Thoracic aorta (tissue), 2 donors: ENCODE measurements at regions not wholly inside any gene's neighbourhood (a gene's known extent, or its start where the extent isn't known, plus 50 kb on each side); places are given as distances from the start of the nearest gene placed in this dataset.

Experiments used
- ATAC-seq: fragments of 150-250 bp; one replicate; pipeline ENCODE4 v1.8.0; 2017; ENCODE audit warnings: low read depth; ENCODE audit not compliant: insufficient number of reproducible peaks, low FRiP score
- DNase-seq: peaks from one replicate; pipeline ENCODE4 v3.0.0-alpha.2; 2020; ENCODE audit warnings: low spot score
- H3K27ac ChIP-seq, 2 donors: fragments of 200-600 bp; sonication (generic); 1 replicate in 1 of 2; 2 replicates in 1 of 2; pipeline ENCODE4 v1.5.1; 2016; ENCODE audit warnings: mild to moderate bottlenecking in 2 of 2, moderate library complexity in 2 of 2
- H3K27me3 ChIP-seq: fragments of 200-600 bp; sonication (generic); replicated peaks from 2 replicates; pipeline ENCODE4 v1.6.0; 2016; ENCODE audit warnings: mild to moderate bottlenecking; ENCODE audit not compliant: insufficient read depth
- H3K36me3 ChIP-seq: fragments of 200-600 bp; sonication (generic); one replicate; pipeline ENCODE4 v1.5.1; 2016
- H3K4me1 ChIP-seq, 2 donors: fragments of 200-600 bp; sonication (generic); 1 replicate in 1 of 2; 2 replicates in 1 of 2; pipeline versions ENCODE4 v1.5.1 to v1.6.0; 2016; ENCODE audit warnings: low read depth in 2 of 2, mild to moderate bottlenecking in 1 of 2; ENCODE audit not compliant: control insufficient read depth in 1 of 2
- H3K4me3 ChIP-seq: fragments of 200-600 bp; sonication (generic); 2 replicates; pipeline ENCODE4 v1.5.1; 2016; ENCODE audit warnings: mild to moderate bottlenecking
- H3K9me3 ChIP-seq: fragments of 200-600 bp; sonication (generic); 2 replicates; pipeline ENCODE4 v1.5.1; 2016
- CTCF ChIP-seq: fragments of 200-600 bp; sonication (generic); IDR thresholded peaks from one replicate; pipeline ENCODE4 v1.5.1; 2019; ENCODE audit warnings: antibody characterized with exemption

- H3K4me1 ChIP-seq = peaks cover 5 to 10% of the 10 kb centered on the region in 2 donors
- H3K36me3 ChIP-seq = no peaks in the 10 kb centered on the region
- peak overlapping the region; percentile 12 to 42 for H3K27ac ChIP-seq
- peak overlapping the region; percentile 40 for H3K4me3 ChIP-seq
- no peak for ATAC-seq
- H3K27me3 ChIP-seq = no peaks in the 10 kb centered on the region
- TF ChIP-seq CTCF = no peak
- no peak for DNase-seq
- H3K9me3 ChIP-seq = no peaks in the 10 kb centered on the region
These were observed 219.1 kb downstream of the TRIB2 start for GRCh38 chr2:12935796-12936195.

- H3K36me3 ChIP-seq = no peaks in the 10 kb centered on the region
- H3K9me3 ChIP-seq = no peaks in the 10 kb centered on the region
- H3K27me3 ChIP-seq = no peaks in the 10 kb centered on the region
- DNase-seq (no peak), ATAC-seq (no peak)
- no peak overlapping the region for H3K4me3 ChIP-seq
- H3K27ac ChIP-seq = no peak overlapping the region
- TF ChIP-seq CTCF = no peak
- H3K4me1 ChIP-seq = peaks cover 0 to 7% of the 10 kb centered on the region in 2 donors
These were observed 224.5 kb downstream of the TRIB2 start for GRCh38 chr2:12941203-12941602.

- Histone ChIP-seq H3K27ac (no peak overlapping the region), H3K4me3 (no peak overlapping the region), H3K27me3 (no peaks in the 10 kb centered on the region), H3K36me3 (no peaks in the 10 kb centered on the region), H3K4me1 (peaks cover 0 to 4% of the 10 kb centered on the region in 2 donors), H3K9me3 (no peaks in the 10 kb centered on the region)
- no peak for TF ChIP-seq CTCF
- ATAC-seq (no peak), DNase-seq (no peak)
These were observed 231.7 kb downstream of the TRIB2 start for GRCh38 chr2:12948231-12948960.

GRCh38 chr2:12948961-12949353 is 232.2 kb downstream of the TRIB2 start:
- Histone ChIP-seq H3K9me3 (no peaks in the 10 kb centered on the region), H3K27ac (no peak overlapping the region), H3K36me3 (no peaks in the 10 kb centered on the region), H3K4me3 (no peak overlapping the region), H3K27me3 (no peaks in the 10 kb centered on the region), H3K4me1 (peaks cover 0 to 4% of the 10 kb centered on the region in 2 donors)
- ATAC-seq (no peak), DNase-seq (no peak)
- TF ChIP-seq CTCF = no peak

- Histone ChIP-seq H3K4me1 (peaks cover 0 to 4% of the 10 kb centered on the region in 2 donors), H3K36me3 (no peaks in the 10 kb centered on the region), H3K4me3 (no peak overlapping the region), H3K27me3 (no peaks in the 10 kb centered on the region), H3K27ac (no peak overlapping the region), H3K9me3 (no peaks in the 10 kb centered on the region)
- ATAC-seq (no peak), DNase-seq (no peak)
- TF ChIP-seq CTCF = no peak
These were observed 232.7 kb downstream of the TRIB2 start for GRCh38 chr2:12949406-12949805.
